ENCODE measurements at regions not wholly inside any gene's neighbourhood (a gene's known extent, or its start where the extent isn't known, plus 50 kb on each side); places are given as distances from the start of the nearest gene placed in this dataset.

DNA sequence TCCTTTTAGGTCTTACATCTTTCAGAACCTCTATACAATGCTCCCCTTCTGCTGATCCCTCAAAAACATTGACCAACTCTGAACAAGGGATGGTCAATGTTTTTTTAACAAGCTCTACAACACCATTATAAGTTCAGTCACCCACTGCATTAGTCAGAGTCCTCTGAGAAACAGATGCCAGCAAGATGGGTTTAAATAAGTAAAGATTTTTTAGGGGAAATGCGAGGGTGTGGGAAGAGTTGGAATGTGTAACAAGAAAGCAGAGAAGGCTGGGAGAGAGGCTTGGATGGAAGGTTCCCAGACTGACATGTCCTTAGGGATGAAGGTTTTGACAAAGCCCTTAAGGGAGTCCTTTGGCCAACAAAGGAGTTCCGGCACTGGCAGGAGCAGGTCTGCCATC, 478.3 kb downstream of the FRK start:
- TF ChIP-seq CTCF (IDR thresholded peaks at IDR 0.05) = no peak
- TF ChIP-seq EZH2phosphoT487 (IDR thresholded peaks at IDR 0.05) = no peak

Data from neural progenitor cell (in vitro differentiated cells).